Thyroid gland (tissue), 4 donors: ENCODE measurements at regions not wholly inside any gene's neighbourhood (a gene's known extent, or its start where the extent isn't known, plus 50 kb on each side); places are given as distances from the start of the nearest gene placed in this dataset.

Experiments used
- CTCF ChIP-seq, 6 experiments: fragments of 200-600 bp in 3 of 6; fragments of 450-650 bp in 3 of 6; sonication (generic) in 3 of 6; IDR thresholded peaks; one replicate each; pipeline ENCODE4 v1.5.1; 2016 to 2019; ENCODE audit warnings: antibody characterized with exemption in 6 of 6, mild to moderate bottlenecking in 2 of 6, inconsistent platforms in 1 of 6, moderate library complexity in 1 of 6
- POLR2A ChIP-seq, 2 donors: fragments of 450-650 bp; IDR thresholded peaks; one replicate each; pipeline ENCODE4 v1.6.1; 2017; ENCODE audit warnings: antibody characterized with exemption in 2 of 2, mild to moderate bottlenecking in 2 of 2, moderate library complexity in 1 of 2

DNA sequence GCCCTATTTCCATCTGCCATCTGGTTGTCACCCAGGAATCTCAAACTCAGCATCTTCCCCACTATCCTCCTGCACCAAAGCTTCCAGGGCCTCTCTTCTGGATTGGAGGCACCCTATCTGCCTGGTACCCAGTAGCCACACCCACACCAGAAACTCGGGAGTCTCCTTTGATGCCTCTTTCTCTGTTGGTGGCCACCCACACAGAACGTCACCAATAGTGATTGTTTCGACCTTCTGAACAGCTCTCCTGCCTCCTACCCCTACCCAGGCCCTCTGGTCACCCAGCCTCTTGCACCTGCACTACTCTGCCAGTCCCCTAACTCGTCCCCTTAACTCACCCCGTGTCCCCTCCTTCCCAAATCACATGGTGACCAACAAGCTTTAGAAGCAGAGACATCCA, 95.0 kb downstream of the IRF2BPL start:
- TF ChIP-seq POLR2A (IDR thresholded peaks at IDR 0.05) (no peak), CTCF (IDR thresholded peaks at IDR 0.05) (no peak)
